Activated T-helper 1 cell treated with anti-CD3 and anti-CD28 coated beads, Interleukin-12 subunit alpha, Interleukin-12 subunit beta, Interleukin-2, Interleukin-4 antibody, amounts not matched to agents 30 ng/mL and 10 ng/mL and 1 ng/mL, durations not matched to agents 14 hours and 24 hours and 36 hours (primary cell): ENCODE measurements at regions not wholly inside any gene's neighbourhood (a gene's known extent, or its start where the extent isn't known, plus 50 kb on each side); places are given as distances from the start of the nearest gene placed in this dataset.
A peak's percentile ranks its signal among the peaks of the same experiment; 100 is the strongest.

ENCODE experiments used
- DNase-seq: peaks from one replicate; pipeline ENCODE4 v3.0.0; 2021; ENCODE audit warnings: low spot score
- H3K27ac Mint-ChIP-seq: one replicate; pipeline ENCODE4 v1.8.0; 2021; ENCODE audit warnings: mild to moderate bottlenecking, mixed read lengths
- H3K27me3 Mint-ChIP-seq: one replicate; pipeline ENCODE4 v1.8.0; 2022; ENCODE audit warnings: mild to moderate bottlenecking, moderate library complexity, mixed read lengths; ENCODE audit not compliant: insufficient read depth
- H3K36me3 Mint-ChIP-seq: one replicate; pipeline ENCODE4 v1.8.0; 2021; ENCODE audit warnings: low read depth, mixed read lengths
- H3K4me1 Mint-ChIP-seq: one replicate; pipeline ENCODE4 v1.8.0; 2021; ENCODE audit warnings: low read depth, mixed read lengths
- H3K4me3 Mint-ChIP-seq: one replicate; pipeline ENCODE4 v1.8.0; 2021; ENCODE audit warnings: mild to moderate bottlenecking, moderate library complexity, mixed read lengths
- H3K9me3 Mint-ChIP-seq: one replicate; pipeline ENCODE4 v1.8.0; 2021; ENCODE audit warnings: mixed read lengths
- intact Hi-C: fragments of 100-400 bp; cut with micrococcal nuclease; formaldehyde crosslinking; loops from one replicate; pipeline ENCODE4 v1.15.1; 2024

GRCh38 chr5:174315471-174315870 lies 270.0 kb downstream of the NSG2 start:
- Mint-ChIP-seq H3K4me3 (no peak overlapping the region), H3K27ac (no peak overlapping the region)
- intact Hi-C loops = no loop called here

GRCh38 chr5:174315871-174316270 lies 270.4 kb downstream of the NSG2 start:
- Mint-ChIP-seq H3K27me3 (peaks cover 18% of the 10 kb centered on the region), H3K9me3 (no peaks in the 10 kb centered on the region), H3K4me3 (no peak overlapping the region), H3K27ac (no peak overlapping the region), H3K36me3 (no peaks in the 10 kb centered on the region), H3K4me1 (no peaks in the 10 kb centered on the region)
- intact Hi-C loops = no loop called here
- no peak for DNase-seq

More at GRCh38 chr5:174315471-174315870, 270.0 kb downstream of the NSG2 start:
- H3K27me3 Mint-ChIP-seq = peaks cover 20% of the 10 kb centered on the region
- no peaks in the 10 kb centered on the region for H3K4me1 Mint-ChIP-seq
- no peak for DNase-seq
- no peaks in the 10 kb centered on the region for H3K36me3 Mint-ChIP-seq
- no peaks in the 10 kb centered on the region for H3K9me3 Mint-ChIP-seq

- H3K9me3 Mint-ChIP-seq = no peaks in the 10 kb centered on the region
- intact Hi-C loops = no loop called here
- H3K27ac Mint-ChIP-seq = no peak overlapping the region
- H3K36me3 Mint-ChIP-seq = no peaks in the 10 kb centered on the region
- H3K4me3 Mint-ChIP-seq = no peak overlapping the region
- DNase-seq = no peak
- peaks cover 17% of the 10 kb centered on the region for H3K27me3 Mint-ChIP-seq
- no peaks in the 10 kb centered on the region for H3K4me1 Mint-ChIP-seq
These were observed 270.8 kb downstream of the NSG2 start for GRCh38 chr5:174316326-174316725.

GRCh38 chr5:174317256-174317894 lies 271.9 kb downstream of the NSG2 start:
- H3K4me3 Mint-ChIP-seq = no peak overlapping the region
- no peak overlapping the region for H3K27ac Mint-ChIP-seq
- intact Hi-C loops = no loop called here
- no peaks in the 10 kb centered on the region for H3K9me3 Mint-ChIP-seq
- no peak for DNase-seq
- no peaks in the 10 kb centered on the region for H3K36me3 Mint-ChIP-seq
- peaks cover 17% of the 10 kb centered on the region for H3K27me3 Mint-ChIP-seq
- no peaks in the 10 kb centered on the region for H3K4me1 Mint-ChIP-seq

- Mint-ChIP-seq H3K27me3 (peaks cover 5% of the 10 kb centered on the region), H3K4me3 (no peak overlapping the region), H3K4me1 (no peaks in the 10 kb centered on the region), H3K9me3 (no peaks in the 10 kb centered on the region), H3K27ac (no peak overlapping the region), H3K36me3 (no peaks in the 10 kb centered on the region)
- intact Hi-C loops = no loop called here
- no peak for DNase-seq
These were observed 273.1 kb downstream of the NSG2 start for GRCh38 chr5:174318578-174318977.

- H3K9me3 Mint-ChIP-seq = no peaks in the 10 kb centered on the region
- H3K27me3 Mint-ChIP-seq = peaks cover 5% of the 10 kb centered on the region
- no peaks in the 10 kb centered on the region for H3K4me1 Mint-ChIP-seq
These were observed 274.0 kb downstream of the NSG2 start for GRCh38 chr5:174319551-174319950.

GRCh38 chr5:174320051-174320450 lies 274.5 kb downstream of the NSG2 start:
- Mint-ChIP-seq H3K9me3 (no peaks in the 10 kb centered on the region), H3K27me3 (peaks cover 5% of the 10 kb centered on the region), H3K4me3 (no peak overlapping the region), H3K36me3 (no peaks in the 10 kb centered on the region), H3K27ac (no peak overlapping the region), H3K4me1 (no peaks in the 10 kb centered on the region)
- intact Hi-C loops = no loop called here
- no peak for DNase-seq

More at GRCh38 chr5:174319551-174319950, 274.0 kb downstream of the NSG2 start:
- DNase-seq = no peak
- Mint-ChIP-seq H3K27ac (no peak overlapping the region), H3K4me3 (no peak overlapping the region), H3K36me3 (no peaks in the 10 kb centered on the region)
- intact Hi-C loops = no loop called here

- DNase-seq = no peak
- intact Hi-C loops = no loop called here
- Mint-ChIP-seq H3K27ac (no peak overlapping the region), H3K4me3 (no peak overlapping the region), H3K9me3 (no peaks in the 10 kb centered on the region), H3K4me1 (no peaks in the 10 kb centered on the region), H3K36me3 (no peaks in the 10 kb centered on the region), H3K27me3 (no peaks in the 10 kb centered on the region)
These were observed 278.4 kb downstream of the NSG2 start for GRCh38 chr5:174323878-174324281.

GRCh38 chr5:174324680-174325079 lies 279.2 kb downstream of the NSG2 start:
- Mint-ChIP-seq H3K4me1 (no peaks in the 10 kb centered on the region), H3K27ac (no peak overlapping the region), H3K4me3 (no peak overlapping the region), H3K27me3 (no peaks in the 10 kb centered on the region), H3K9me3 (no peaks in the 10 kb centered on the region), H3K36me3 (no peaks in the 10 kb centered on the region)
- DNase-seq = no peak
- intact Hi-C loops = no loop called here

GRCh38 chr5:174325431-174325830 lies 279.9 kb downstream of the NSG2 start:
- no peaks in the 10 kb centered on the region for H3K4me1 Mint-ChIP-seq
- intact Hi-C loops = no loop called here
- H3K27ac Mint-ChIP-seq = no peak overlapping the region
- H3K36me3 Mint-ChIP-seq = no peaks in the 10 kb centered on the region
- H3K4me3 Mint-ChIP-seq = no peak overlapping the region
- DNase-seq = no peak
- no peaks in the 10 kb centered on the region for H3K9me3 Mint-ChIP-seq
- H3K27me3 Mint-ChIP-seq = no peaks in the 10 kb centered on the region

- no peak overlapping the region for H3K27ac Mint-ChIP-seq
- no peak for DNase-seq
- no peak overlapping the region for H3K4me3 Mint-ChIP-seq
- no peaks in the 10 kb centered on the region for H3K27me3 Mint-ChIP-seq
- intact Hi-C loops = loop anchor here (2.0 kb wide), 1 partner anchor 467 kb away; no protein-coding TSS in a partner anchor
- no peaks in the 10 kb centered on the region for H3K4me1 Mint-ChIP-seq
- no peaks in the 10 kb centered on the region for H3K9me3 Mint-ChIP-seq
- H3K36me3 Mint-ChIP-seq = no peaks in the 10 kb centered on the region
These were observed 280.5 kb downstream of the NSG2 start for GRCh38 chr5:174325961-174326360.

GRCh38 chr5:174326372-174326771 lies 280.9 kb downstream of the NSG2 start:
- H3K4me3 Mint-ChIP-seq = no peak overlapping the region
- no peaks in the 10 kb centered on the region for H3K4me1 Mint-ChIP-seq
- no peaks in the 10 kb centered on the region for H3K27me3 Mint-ChIP-seq
- no peak for DNase-seq
- H3K27ac Mint-ChIP-seq = no peak overlapping the region
- intact Hi-C loops = loop anchor here (2.0 kb wide), 1 partner anchor 466 kb away; no protein-coding TSS in a partner anchor
- no peaks in the 10 kb centered on the region for H3K36me3 Mint-ChIP-seq
- H3K9me3 Mint-ChIP-seq = no peaks in the 10 kb centered on the region

GRCh38 chr5:174327317-174327864 lies 281.9 kb downstream of the NSG2 start:
- Mint-ChIP-seq H3K9me3 (no peaks in the 10 kb centered on the region), H3K4me1 (no peaks in the 10 kb centered on the region), H3K36me3 (no peaks in the 10 kb centered on the region), H3K27ac (no peak overlapping the region), H3K4me3 (no peak overlapping the region), H3K27me3 (no peaks in the 10 kb centered on the region)
- peak; percentile 25 for DNase-seq
- intact Hi-C loops = loop anchor here (2.0 kb wide), 1 partner anchor 465 kb away; no protein-coding TSS in a partner anchor
